Cardiac fibroblast (primary cell): ENCODE measurements at regions not wholly inside any gene's neighbourhood (a gene's known extent, or its start where the extent isn't known, plus 50 kb on each side); places are given as distances from the start of the nearest gene placed in this dataset.

Experiments used
- DNase-seq, 2 donors: peaks; one replicate each; pipeline versions ENCODE4 v3.0.0 to v3.0.0-alpha.2; 2010; ENCODE audit warnings: low read depth in 2 of 2
- H3K4me3 ChIP-seq, 2 donors: replicated peaks in 1 of 2; 1 replicate in 1 of 2; 2 replicates in 1 of 2; pipeline ENCODE4 v1.5.1; 2011; ENCODE audit warnings: low read depth in 2 of 2, low read length in 2 of 2, mild to moderate bottlenecking in 2 of 2, moderate library complexity in 1 of 2
- CTCF ChIP-seq: IDR thresholded peaks from one replicate; pipeline ENCODE4 v1.5.1; 2011; ENCODE audit warnings: low read depth, mild to moderate bottlenecking, low read length, inconsistent platforms

GRCh38 chr4:19689511-19689910 lies 562.2 kb upstream of the SLIT2 start:
- no peak overlapping the region for H3K4me3 ChIP-seq
- no peak for TF ChIP-seq CTCF
- DNase-seq = peak; percentile 75 to 89

- TF ChIP-seq CTCF = no peak
- no peak for DNase-seq
- no peak overlapping the region for H3K4me3 ChIP-seq
Observed at GRCh38 chr4:19686456-19686855, 565.2 kb upstream of the SLIT2 start.

- TF ChIP-seq CTCF = no peak
- no peak overlapping the region for H3K4me3 ChIP-seq
- DNase-seq = no peak
Observed at GRCh38 chr4:19684084-19684483, 567.6 kb upstream of the SLIT2 start.

- no peak for DNase-seq
- TF ChIP-seq CTCF = no peak
- no peak overlapping the region for H3K4me3 ChIP-seq
Observed at GRCh38 chr4:19683426-19683825, 568.3 kb upstream of the SLIT2 start.

- no peak for DNase-seq
- no peak for TF ChIP-seq CTCF
- H3K4me3 ChIP-seq = no peak overlapping the region
Observed at GRCh38 chr4:19677211-19677610, 574.5 kb upstream of the SLIT2 start.

GRCh38 chr4:19675172-19675811 lies 576.4 kb upstream of the SLIT2 start:
- no peak for TF ChIP-seq CTCF

GRCh38 chr4:19659101-19659500 lies 592.6 kb upstream of the SLIT2 start:
- TF ChIP-seq CTCF = no peak
- no peak for DNase-seq
- H3K4me3 ChIP-seq = no peak overlapping the region

More at GRCh38 chr4:19675172-19675811, 576.4 kb upstream of the SLIT2 start:
- peak; percentile 27 to 64 for DNase-seq
- H3K4me3 ChIP-seq = no peak overlapping the region
